ENCODE measurements at regions not wholly inside any gene's neighbourhood (a gene's known extent, or its start where the extent isn't known, plus 50 kb on each side); places are given as distances from the start of the nearest gene placed in this dataset.

GRCh38 chr10:28903063-28903462, 225.7 kb downstream of the BAMBI start:
- Histone ChIP-seq H3K36me3 (ENCODE audit: control insufficient read depth, insufficient read depth, low read length) (no peaks in the 10 kb centered on the region), H3K9me3 (ENCODE audit: control insufficient read depth, insufficient read depth, low read depth, low read length) (no peaks in the 10 kb centered on the region), H3K27ac (ENCODE audit: low read length) (no peak overlapping the region), H3K4me1 (ENCODE audit: control insufficient read depth, insufficient read depth, low read length) (no peaks in the 10 kb centered on the region), H3K4me3 (ENCODE audit: low read depth in 2 of 2, low read length in 2 of 2) (no peak overlapping the region), H3K27me3 (ENCODE audit: control insufficient read depth, insufficient read depth, low read length) (no peaks in the 10 kb centered on the region)
- DNase-seq (ENCODE audit: low read depth, low spot score) = no peak
- no TSS peak for BruUV-seq (replicated peaks)
- no peak for TF ChIP-seq POLR2AphosphoS5 (IDR thresholded peaks at IDR 0.05; ENCODE audit: low read depth, low read length)
- TF ChIP-seq TCF7L2 (IDR thresholded peaks at IDR 0.05; ENCODE audit: low read depth, low read length) = no peak
- TF ChIP-seq SIN3A (IDR thresholded peaks at IDR 0.05; ENCODE audit: borderline replicate concordance, insufficient read depth, low read depth, low read length) = no peak
- TF ChIP-seq, protein P1, sequence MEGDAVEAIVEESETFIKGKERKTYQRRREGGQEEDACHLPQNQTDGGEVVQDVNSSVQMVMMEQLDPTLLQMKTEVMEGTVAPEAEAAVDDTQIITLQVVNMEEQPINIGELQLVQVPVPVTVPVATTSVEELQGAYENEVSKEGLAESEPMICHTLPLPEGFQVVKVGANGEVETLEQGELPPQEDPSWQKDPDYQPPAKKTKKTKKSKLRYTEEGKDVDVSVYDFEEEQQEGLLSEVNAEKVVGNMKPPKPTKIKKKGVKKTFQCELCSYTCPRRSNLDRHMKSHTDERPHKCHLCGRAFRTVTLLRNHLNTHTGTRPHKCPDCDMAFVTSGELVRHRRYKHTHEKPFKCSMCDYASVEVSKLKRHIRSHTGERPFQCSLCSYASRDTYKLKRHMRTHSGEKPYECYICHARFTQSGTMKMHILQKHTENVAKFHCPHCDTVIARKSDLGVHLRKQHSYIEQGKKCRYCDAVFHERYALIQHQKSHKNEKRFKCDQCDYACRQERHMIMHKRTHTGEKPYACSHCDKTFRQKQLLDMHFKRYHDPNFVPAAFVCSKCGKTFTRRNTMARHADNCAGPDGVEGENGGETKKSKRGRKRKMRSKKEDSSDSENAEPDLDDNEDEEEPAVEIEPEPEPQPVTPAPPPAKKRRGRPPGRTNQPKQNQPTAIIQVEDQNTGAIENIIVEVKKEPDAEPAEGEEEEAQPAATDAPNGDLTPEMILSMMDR (IDR thresholded peaks at IDR 0.05) = no peak
- no peak for TF ChIP-seq REST (IDR thresholded peaks at IDR 0.05; ENCODE audit: insufficient read depth in 1 of 2, low read depth in 2 of 2, low read length in 1 of 2)
- intact Hi-C loops (cut with micrococcal nuclease; ENCODE audit: unreplicated experiment) (no loop called here), in situ Hi-C loops (cut with HindIII; ENCODE audit: low pct_unique_long_range_greater_than_20kb, low sequenced_read_pairs) (no loop called here)
- ChIA-PET POLR2A (no interaction called here), CTCF (no interaction called here)
- no peak for ATAC-seq

DNA sequence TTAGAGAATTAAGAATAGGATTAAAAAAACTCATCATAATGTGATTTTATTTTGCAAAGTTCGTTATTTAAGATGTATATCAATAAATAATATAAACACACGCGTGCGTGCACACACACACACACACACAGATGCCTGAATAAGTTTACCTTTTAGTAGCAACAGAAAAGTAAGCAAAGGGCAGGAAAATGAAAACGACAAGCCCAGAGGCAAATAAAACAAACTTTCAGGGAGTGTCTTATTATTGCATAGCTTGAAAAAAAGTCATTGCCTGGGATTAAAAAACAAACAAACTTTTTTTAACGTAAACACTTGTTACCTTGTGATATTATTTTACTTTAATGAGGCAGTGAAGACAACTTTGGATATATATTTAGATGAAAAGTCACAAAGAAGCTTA, 226.4 kb downstream of the BAMBI start:
- ChIA-PET CTCF (no interaction called here), POLR2A (interaction anchor here (0.5 kb wide), 1 partner anchor 165 kb away, joined by 3 read pairs; no protein-coding TSS in a partner anchor)
- no peak overlapping the region for H3K4me3 ChIP-seq (ENCODE audit: low read depth in 2 of 2, low read length in 2 of 2)
- in situ Hi-C loops (cut with HindIII; ENCODE audit: low pct_unique_long_range_greater_than_20kb, low sequenced_read_pairs) = no loop called here
- no peaks in the 10 kb centered on the region for H3K9me3 ChIP-seq (ENCODE audit: control insufficient read depth, insufficient read depth, low read depth, low read length)
- H3K36me3 ChIP-seq (ENCODE audit: control insufficient read depth, insufficient read depth, low read length) = no peaks in the 10 kb centered on the region
- intact Hi-C loops (cut with micrococcal nuclease; ENCODE audit: unreplicated experiment) = no loop called here
- H3K27me3 ChIP-seq (ENCODE audit: control insufficient read depth, insufficient read depth, low read length) = no peaks in the 10 kb centered on the region
- DNase-seq (ENCODE audit: low read depth, low spot score) (no peak), ATAC-seq (no peak)
- no peak overlapping the region for H3K27ac ChIP-seq (ENCODE audit: low read length)
- H3K4me1 ChIP-seq (ENCODE audit: control insufficient read depth, insufficient read depth, low read length) = no peaks in the 10 kb centered on the region
- no peak for TF ChIP-seq SIN3A (IDR thresholded peaks at IDR 0.05; ENCODE audit: borderline replicate concordance, insufficient read depth, low read depth, low read length)
- BruUV-seq (replicated peaks) = no TSS peak

- ChIA-PET CTCF (no interaction called here), POLR2A (no interaction called here)
- Histone ChIP-seq H3K27me3 (ENCODE audit: control insufficient read depth, insufficient read depth, low read length) (no peaks in the 10 kb centered on the region), H3K36me3 (ENCODE audit: control insufficient read depth, insufficient read depth, low read length) (no peaks in the 10 kb centered on the region), H3K9me3 (ENCODE audit: control insufficient read depth, insufficient read depth, low read depth, low read length) (no peaks in the 10 kb centered on the region), H3K27ac (ENCODE audit: low read length) (no peak overlapping the region), H3K4me1 (ENCODE audit: control insufficient read depth, insufficient read depth, low read length) (no peaks in the 10 kb centered on the region), H3K4me3 (ENCODE audit: low read depth in 2 of 2, low read length in 2 of 2) (no peak overlapping the region)
- BruUV-seq (replicated peaks) = no TSS peak
- in situ Hi-C loops (cut with HindIII; ENCODE audit: low pct_unique_long_range_greater_than_20kb, low sequenced_read_pairs) = no loop called here
- DNase-seq (ENCODE audit: low read depth, low spot score) = no peak
- intact Hi-C loops (cut with micrococcal nuclease; ENCODE audit: unreplicated experiment) = no loop called here
- ATAC-seq = no peak
- no peak for TF ChIP-seq SIN3A (IDR thresholded peaks at IDR 0.05; ENCODE audit: borderline replicate concordance, insufficient read depth, low read depth, low read length)
- TF ChIP-seq REST (IDR thresholded peaks at IDR 0.05; ENCODE audit: insufficient read depth in 1 of 2, low read depth in 2 of 2, low read length in 1 of 2) = no peak
- TF ChIP-seq TCF7L2 (IDR thresholded peaks at IDR 0.05; ENCODE audit: low read depth, low read length) = no peak
- TF ChIP-seq POLR2AphosphoS5 (IDR thresholded peaks at IDR 0.05; ENCODE audit: low read depth, low read length) = no peak
- TF ChIP-seq, protein P1 (IDR thresholded peaks at IDR 0.05) = no peak
These were observed 228.1 kb downstream of the BAMBI start for GRCh38 chr10:28905371-28905770.

All from Panc1 (cell line).